Stomach (tissue), 4 donors: ENCODE measurements at regions not wholly inside any gene's neighbourhood (a gene's known extent, or its start where the extent isn't known, plus 50 kb on each side); places are given as distances from the start of the nearest gene placed in this dataset.

Experiments used
- EP300 ChIP-seq: sonication (generic); formaldehyde crosslinking; IDR thresholded peaks from one replicate; pipeline ENCODE4 v1.6.1; 2017; ENCODE audit warnings: antibody characterized with exemption
- POLR2A ChIP-seq, 4 donors: fragments of 450-650 bp; IDR thresholded peaks; one replicate each; pipeline ENCODE4 v1.6.1; 2016; ENCODE audit warnings: antibody characterized with exemption in 4 of 4, control low read depth in 2 of 4, mild to moderate bottlenecking in 1 of 4, moderate library complexity in 1 of 4
- POLR2AphosphoS5 ChIP-seq, 3 donors: sonication (generic); formaldehyde crosslinking; IDR thresholded peaks; one replicate each; pipeline ENCODE4 v1.6.1; 2016; ENCODE audit warnings: antibody characterized with exemption in 3 of 3
- TF ChIP-seq, protein P1 (sequence below), 7 experiments: fragments of 450-650 bp in 4 of 7; fragments of 200-600 bp in 3 of 7; sonication (generic) in 3 of 7; IDR thresholded peaks; one replicate each; pipeline ENCODE4 v1.5.1; 2016 to 2019; ENCODE audit warnings: antibody characterized with exemption in 7 of 7, control low read depth in 2 of 7, mild to moderate bottlenecking in 1 of 7

DNA sequence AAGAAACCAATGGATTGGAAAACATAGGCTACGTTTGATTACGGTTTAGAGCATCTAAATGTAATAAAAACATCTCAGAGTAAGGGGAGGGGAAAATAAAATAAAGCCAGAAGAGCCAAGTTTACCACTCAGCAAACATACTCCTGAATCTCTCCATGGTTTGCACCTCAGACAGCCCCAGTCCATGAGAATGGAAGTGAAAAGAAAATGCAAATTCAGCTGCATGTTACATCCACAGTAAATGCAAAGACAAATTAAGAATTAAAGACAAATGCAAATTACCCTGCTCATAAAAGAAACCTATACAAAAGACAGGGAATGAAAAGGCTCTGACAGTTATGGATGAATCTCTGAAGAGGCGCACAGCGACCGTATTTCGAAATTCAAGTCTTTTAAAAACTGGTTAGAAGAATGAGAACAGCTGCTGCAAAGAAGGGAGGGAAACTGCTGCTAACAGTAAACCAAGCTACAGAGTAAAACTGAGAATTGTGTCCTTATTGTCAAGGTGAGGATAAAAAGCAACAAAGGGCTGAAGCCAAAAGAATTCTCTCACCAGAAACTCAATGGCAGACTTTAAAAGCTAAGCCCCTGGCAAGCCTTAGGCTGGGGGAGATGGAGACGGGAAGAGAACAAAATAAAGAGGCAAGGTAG is 197.9 kb upstream of the ACVR2A start:
- TF ChIP-seq, protein P1, sequence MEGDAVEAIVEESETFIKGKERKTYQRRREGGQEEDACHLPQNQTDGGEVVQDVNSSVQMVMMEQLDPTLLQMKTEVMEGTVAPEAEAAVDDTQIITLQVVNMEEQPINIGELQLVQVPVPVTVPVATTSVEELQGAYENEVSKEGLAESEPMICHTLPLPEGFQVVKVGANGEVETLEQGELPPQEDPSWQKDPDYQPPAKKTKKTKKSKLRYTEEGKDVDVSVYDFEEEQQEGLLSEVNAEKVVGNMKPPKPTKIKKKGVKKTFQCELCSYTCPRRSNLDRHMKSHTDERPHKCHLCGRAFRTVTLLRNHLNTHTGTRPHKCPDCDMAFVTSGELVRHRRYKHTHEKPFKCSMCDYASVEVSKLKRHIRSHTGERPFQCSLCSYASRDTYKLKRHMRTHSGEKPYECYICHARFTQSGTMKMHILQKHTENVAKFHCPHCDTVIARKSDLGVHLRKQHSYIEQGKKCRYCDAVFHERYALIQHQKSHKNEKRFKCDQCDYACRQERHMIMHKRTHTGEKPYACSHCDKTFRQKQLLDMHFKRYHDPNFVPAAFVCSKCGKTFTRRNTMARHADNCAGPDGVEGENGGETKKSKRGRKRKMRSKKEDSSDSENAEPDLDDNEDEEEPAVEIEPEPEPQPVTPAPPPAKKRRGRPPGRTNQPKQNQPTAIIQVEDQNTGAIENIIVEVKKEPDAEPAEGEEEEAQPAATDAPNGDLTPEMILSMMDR (IDR thresholded peaks at IDR 0.05), result no peak
- TF ChIP-seq POLR2A (IDR thresholded peaks at IDR 0.05) (no peak), EP300 (no peak), POLR2AphosphoS5 (IDR thresholded peaks at IDR 0.05) (no peak)
